NOMO-1 treated with DMSO at 0.1 percent for 48 hours (cell line): ENCODE measurements at regions not wholly inside any gene's neighbourhood (a gene's known extent, or its start where the extent isn't known, plus 50 kb on each side); places are given as distances from the start of the nearest gene placed in this dataset.

ENCODE experiments used
- DNase-seq: peaks from one replicate; lab custom pipeline; 2025; ENCODE audit not compliant: unreplicated experiment; lab: John Stamatoyannopoulos, UW

DNA sequence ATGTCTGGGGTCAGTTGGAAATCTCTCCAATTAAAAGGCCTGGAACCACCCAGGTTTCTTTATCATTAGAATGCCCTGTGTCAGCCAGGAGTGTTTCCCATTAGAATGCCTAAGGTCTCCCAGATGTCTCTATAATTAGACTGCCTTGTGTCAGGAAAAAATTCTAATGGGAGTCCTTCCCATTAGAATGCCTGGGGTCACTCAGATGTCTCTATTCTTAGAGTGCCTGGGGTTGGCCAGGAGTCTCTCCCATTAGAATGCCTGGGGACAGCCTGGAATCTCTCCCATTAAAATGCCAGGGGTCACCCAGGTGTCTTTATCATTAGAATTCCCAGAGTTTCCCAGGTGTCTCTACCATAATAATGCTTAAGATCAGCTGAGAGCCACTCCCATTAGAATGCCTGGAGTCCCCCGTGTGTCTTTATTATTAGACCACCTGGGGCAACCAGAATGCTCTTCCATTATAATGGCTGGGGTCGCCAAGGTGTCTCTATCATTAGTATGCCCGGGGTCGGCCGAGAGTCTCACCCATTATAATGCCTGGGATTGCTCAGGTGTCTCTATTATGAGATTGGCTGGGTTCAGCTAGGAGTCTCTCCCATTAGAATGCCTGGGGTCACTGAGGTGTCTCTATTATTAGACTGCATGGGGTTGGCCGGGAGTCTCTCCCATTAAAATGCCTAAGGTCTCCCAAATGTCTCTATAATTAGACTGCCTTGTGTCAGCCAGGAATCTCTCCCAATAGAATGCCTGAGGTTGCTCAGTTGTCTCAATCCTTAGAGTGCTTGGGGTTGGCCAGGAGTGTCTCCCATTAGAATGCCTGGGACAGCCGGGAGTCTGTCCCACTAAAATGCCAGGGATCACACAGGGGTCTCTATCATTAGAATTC is 2254.6 kb downstream of the TP53TG3F start:
- DNase-seq = no peak

GRCh38 chr16:35714665-35715064 is 2255.3 kb downstream of the TP53TG3F start:
- no peak for DNase-seq

GRCh38 chr16:35724551-35724950 is 2265.1 kb downstream of the TP53TG3F start:
- DNase-seq = no peak

- no peak for DNase-seq
Measured at GRCh38 chr16:35725949-35726348, 2266.5 kb downstream of the TP53TG3F start.

DNA sequence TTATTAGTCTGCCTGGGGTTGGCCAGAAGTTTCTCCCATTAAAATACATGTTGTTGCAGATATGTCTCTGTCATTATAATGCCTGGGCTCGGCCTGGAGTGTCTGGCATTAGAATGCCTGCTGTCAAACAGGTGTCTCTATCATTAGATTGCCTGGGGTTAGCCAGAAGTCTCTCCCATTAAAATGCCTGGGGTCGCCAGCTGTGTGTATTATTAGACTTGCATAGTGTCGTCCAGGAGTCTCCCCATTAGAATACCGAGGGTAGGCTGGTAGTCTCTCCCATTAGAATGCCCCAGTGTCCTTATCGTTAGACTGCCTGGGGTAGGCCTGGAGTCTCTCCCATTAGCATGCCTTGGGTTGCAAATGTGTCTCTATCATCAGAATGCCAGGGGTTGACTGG is 2270.8 kb downstream of the TP53TG3F start:
- DNase-seq = no peak

DNA sequence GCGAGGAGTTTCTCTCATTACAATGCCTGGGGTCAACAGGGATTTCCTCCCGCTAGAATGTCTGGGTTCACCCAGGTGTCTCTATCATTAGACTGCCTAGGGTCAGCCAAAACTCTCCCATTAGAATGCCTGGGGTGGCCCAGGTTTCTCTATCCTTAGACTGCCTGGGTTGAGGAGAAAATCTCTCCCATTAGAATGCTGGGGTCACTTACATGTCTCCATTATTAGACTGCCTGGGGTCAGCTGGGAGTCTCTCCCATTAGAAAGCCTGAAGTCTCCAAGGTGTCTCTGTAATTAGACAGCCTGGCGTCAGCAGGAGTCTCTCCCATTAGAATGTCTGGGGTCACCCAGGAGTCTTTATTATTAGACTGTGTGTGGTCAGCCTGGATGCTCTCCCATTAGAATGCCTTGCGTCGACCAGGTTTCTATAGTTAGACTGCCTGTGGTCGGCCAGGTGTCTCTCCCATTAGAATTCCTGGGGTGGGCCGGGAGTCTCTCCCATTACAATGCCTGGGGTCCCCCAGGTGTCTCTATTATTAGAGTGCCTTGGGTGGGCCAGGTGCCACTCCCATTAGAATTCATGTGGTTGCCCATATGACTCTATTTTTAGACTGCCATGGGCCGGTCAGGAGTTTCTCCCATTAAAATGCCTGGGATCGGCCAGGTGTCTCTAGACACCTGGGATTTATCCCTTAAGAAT is 2272.1 kb downstream of the TP53TG3F start:
- no peak for DNase-seq

- no peak for DNase-seq
Measured at GRCh38 chr16:35732046-35732810, 2272.8 kb downstream of the TP53TG3F start.

GRCh38 chr16:35733278-35733965 is 2274.0 kb downstream of the TP53TG3F start:
- no peak for DNase-seq

DNA sequence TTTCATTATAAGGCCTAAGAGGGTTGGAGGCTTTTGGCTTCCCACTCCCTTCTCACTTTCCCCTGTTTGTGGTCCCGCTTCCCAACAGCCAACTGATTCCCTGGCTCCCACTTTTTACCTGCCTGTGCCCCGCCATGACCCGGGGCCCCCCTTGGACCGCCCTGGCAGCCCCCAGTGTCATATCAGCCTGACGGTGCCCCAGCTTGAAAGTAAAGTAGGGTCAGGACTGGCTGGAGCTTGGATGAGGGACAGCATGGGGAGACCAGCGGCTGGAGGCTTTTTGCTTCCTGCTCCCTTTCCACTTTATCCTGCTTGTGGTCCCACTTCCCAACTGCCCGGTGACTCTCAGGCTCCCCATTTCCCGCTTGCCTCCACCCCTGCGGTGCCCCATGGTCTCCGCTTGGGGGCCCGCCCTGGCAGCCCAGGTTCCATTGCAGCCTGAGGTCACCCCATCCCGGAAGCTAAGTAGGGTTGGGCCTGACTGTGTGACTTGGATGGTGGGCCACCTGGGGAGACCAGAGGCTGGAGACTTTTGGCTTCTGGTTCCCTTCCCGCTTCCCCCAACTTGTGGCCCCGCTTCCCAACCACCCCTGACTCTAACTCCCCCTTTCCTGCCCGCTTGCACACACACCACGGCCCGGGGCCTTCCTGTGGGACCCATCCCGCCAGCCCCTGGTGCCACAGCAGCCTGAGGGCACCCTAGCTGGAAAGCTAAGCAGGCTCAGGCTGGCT is 2274.7 kb downstream of the TP53TG3F start:
- DNase-seq = no peak

- no peak for DNase-seq
Measured at GRCh38 chr16:35734728-35735402, 2275.5 kb downstream of the TP53TG3F start.

DNA sequence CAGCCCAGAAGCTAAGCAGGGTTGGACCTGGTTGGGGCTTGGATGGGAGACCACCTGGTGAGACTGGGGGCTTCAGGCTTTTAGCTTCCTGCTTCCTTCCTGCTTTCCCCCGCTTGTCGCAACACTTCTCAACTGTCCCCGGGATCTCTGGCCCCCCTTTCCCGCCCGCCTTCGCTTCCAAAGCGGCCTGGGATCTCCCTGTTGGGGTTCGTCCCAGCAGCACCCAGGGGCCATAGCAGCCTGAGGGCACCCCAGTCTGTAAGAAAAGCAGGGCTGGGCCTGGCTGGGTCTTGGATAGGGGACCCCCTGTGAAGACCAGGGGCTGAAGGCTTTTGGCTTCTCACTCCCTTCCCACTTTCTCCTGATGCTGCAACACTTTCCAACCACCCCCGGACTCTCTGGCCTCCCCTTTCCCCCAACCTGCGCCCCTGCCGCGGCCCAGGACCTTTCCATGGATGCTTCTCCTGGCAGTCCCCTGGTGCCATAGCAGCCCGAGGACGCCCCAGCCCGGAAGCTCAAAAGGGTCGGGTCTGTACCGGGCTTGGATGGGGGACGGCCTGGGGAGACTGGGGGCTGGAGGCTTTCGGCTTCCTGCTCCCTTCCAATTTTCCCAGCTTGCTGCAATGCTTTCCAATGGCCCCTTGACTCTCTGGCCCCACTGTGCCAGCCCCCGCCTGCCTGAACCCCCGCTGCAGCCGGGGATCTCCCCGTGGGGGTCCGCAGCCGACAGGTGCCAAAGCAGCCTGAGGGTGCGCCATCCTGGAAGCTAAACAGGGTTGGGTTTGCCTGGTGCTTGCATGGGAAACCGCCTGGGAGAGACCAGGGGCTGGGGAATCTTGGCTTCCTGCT is 2276.2 kb downstream of the TP53TG3F start:
- no peak for DNase-seq

GRCh38 chr16:35736546-35736945 is 2277.1 kb downstream of the TP53TG3F start:
- no peak for DNase-seq

GRCh38 chr16:35737076-35737475 is 2277.7 kb downstream of the TP53TG3F start:
- DNase-seq = no peak

GRCh38 chr16:35741546-35741945 is 2282.1 kb downstream of the TP53TG3F start:
- no peak for DNase-seq

GRCh38 chr16:35743101-35743692 is 2283.8 kb downstream of the TP53TG3F start:
- DNase-seq = no peak

- no peak for DNase-seq
Measured at GRCh38 chr16:35744084-35744483, 2284.7 kb downstream of the TP53TG3F start.

- no peak for DNase-seq
Measured at GRCh38 chr16:35744726-35745125, 2285.3 kb downstream of the TP53TG3F start.

DNA sequence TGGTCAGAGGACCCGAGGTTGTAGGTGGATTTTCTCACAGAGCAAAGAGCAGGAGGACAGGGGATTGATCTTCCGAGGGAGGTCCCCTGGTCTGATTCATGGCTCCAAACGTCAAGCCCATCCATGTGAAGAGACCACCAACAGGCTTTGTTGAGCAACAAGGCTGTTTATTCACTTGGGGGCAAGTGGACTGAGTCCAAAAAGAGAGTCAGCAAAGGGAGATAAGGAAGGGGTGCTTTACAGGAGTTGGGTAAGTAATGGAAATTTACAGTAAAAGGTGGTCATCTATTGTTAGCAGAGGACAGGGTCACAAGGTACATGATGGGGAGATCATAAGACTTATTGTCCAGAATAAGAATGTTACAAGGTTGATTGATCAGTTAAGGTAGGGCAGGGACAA is 2285.8 kb downstream of the TP53TG3F start:
- no peak for DNase-seq
